HEK293 (cell line): ENCODE measurements at regions not wholly inside any gene's neighbourhood (a gene's known extent, or its start where the extent isn't known, plus 50 kb on each side); places are given as distances from the start of the nearest gene placed in this dataset.

Experiments
- CTCF ChIA-PET: fragments of 350-600 bp; formaldehyde crosslinking; extraction: SDS; loops from one replicate; lab custom pipeline; 2021; ENCODE audit warnings: antibody characterized with exemption; lab: Yijun Ruan, JAX
- POLR2A ChIA-PET: fragments of 300-600 bp; formaldehyde crosslinking; extraction: SDS; loops from one replicate; lab custom pipeline; 2020; ENCODE audit warnings: antibody characterized with exemption, inconsistent platforms; lab: Yijun Ruan, JAX
- H3K27ac ChIP-seq: fragments of 200-500 bp; sonication (Bioruptor generic); 2 replicates; pipeline ENCODE4 v1.5.1; 2014; ENCODE audit warnings: low read depth, low read length, control low read depth, inconsistent platforms; ENCODE audit errors: extremely low read depth
- H3K36me3 ChIP-seq, 2 experiments: fragments of 200-500 bp in 1 of 2; sonication (Bioruptor generic) in 1 of 2; 1 replicate in 1 of 2; 2 replicates in 1 of 2; pipeline ENCODE4 v1.5.1; 2014 to 2017; ENCODE audit warnings: inconsistent platforms in 2 of 2, low read length in 2 of 2; ENCODE audit not compliant: control insufficient read depth in 2 of 2, insufficient read depth in 1 of 2
- H3K4me1 ChIP-seq: fragments of 200-500 bp; sonication (Bioruptor generic); 2 replicates; pipeline ENCODE4 v1.5.1; 2014; ENCODE audit warnings: mild to moderate bottlenecking, low read length, inconsistent platforms; ENCODE audit not compliant: control insufficient read depth, insufficient read depth
- H3K4me3 ChIP-seq: 2 replicates; pipeline ENCODE4 v1.5.1; 2011; ENCODE audit warnings: low read depth, mild to moderate bottlenecking, control low read depth, low read length, moderate library complexity
- H3K9me3 ChIP-seq: fragments of 200-500 bp; sonication (Bioruptor generic); 2 replicates; pipeline ENCODE4 v1.5.1; 2014; ENCODE audit warnings: low read depth, low read length, inconsistent platforms; ENCODE audit not compliant: control insufficient read depth, insufficient read depth
- GLI2 ChIP-seq: fragments of 450-650 bp; formaldehyde crosslinking; IDR thresholded peaks from 2 replicates; pipeline ENCODE4; 2017; ENCODE audit warnings: missing biosample characterization, missing genetic modification characterization, low read depth, borderline replicate concordance
- GLIS2 ChIP-seq: fragments of 450-650 bp; formaldehyde crosslinking; IDR thresholded peaks from 2 replicates; pipeline ENCODE4 v1.5.1; 2016; ENCODE audit warnings: missing biosample characterization, missing genetic modification characterization
- KLF16 ChIP-seq: fragments of 450-650 bp; formaldehyde crosslinking; IDR thresholded peaks from 2 replicates; pipeline ENCODE4 v1.5.1; 2017; ENCODE audit warnings: missing biosample characterization, missing genetic modification characterization
- KLF8 ChIP-seq: fragments of 450-650 bp; formaldehyde crosslinking; IDR thresholded peaks from 2 replicates; pipeline ENCODE4 v1.5.1; 2016; ENCODE audit warnings: missing biosample characterization, missing genetic modification characterization
- SP2 ChIP-seq: fragments of 450-650 bp; formaldehyde crosslinking; IDR thresholded peaks from 2 replicates; pipeline ENCODE4 v1.5.1; 2016; ENCODE audit warnings: missing biosample characterization, missing genetic modification characterization
- ZBTB48 ChIP-seq: fragments of 450-650 bp; formaldehyde crosslinking; IDR thresholded peaks from 2 replicates; pipeline ENCODE4 v1.5.1; 2016; ENCODE audit warnings: missing biosample characterization, missing genetic modification characterization
- ZNF211 ChIP-seq: fragments of 450-650 bp; formaldehyde crosslinking; IDR thresholded peaks from 2 replicates; pipeline ENCODE4 v1.5.1; 2016; ENCODE audit warnings: low read depth, missing biosample characterization, missing genetic modification characterization
- ZNF214 ChIP-seq: fragments of 450-650 bp; formaldehyde crosslinking; IDR thresholded peaks from 2 replicates; pipeline ENCODE4 v1.5.1; 2017; ENCODE audit warnings: missing biosample characterization, mild to moderate bottlenecking, missing genetic modification characterization, borderline replicate concordance
- ZNF221 ChIP-seq: fragments of 450-650 bp; formaldehyde crosslinking; IDR thresholded peaks from 2 replicates; pipeline ENCODE4 v1.5.1; 2017; ENCODE audit warnings: missing biosample characterization, missing genetic modification characterization, borderline replicate concordance
- ZNF366 ChIP-seq: fragments of 450-650 bp; formaldehyde crosslinking; conservative IDR thresholded peaks from 2 replicates; pipeline ENCODE4 v1.5.1; 2016; ENCODE audit warnings: missing biosample characterization, missing genetic modification characterization
- ZNF530 ChIP-seq: fragments of 450-650 bp; formaldehyde crosslinking; IDR thresholded peaks from 2 replicates; pipeline ENCODE4 v1.5.1; 2016; ENCODE audit warnings: low read depth, missing biosample characterization, missing genetic modification characterization
- ZNF549 ChIP-seq: fragments of 450-650 bp; IDR thresholded peaks from 2 replicates; pipeline ENCODE4 v1.5.1; 2018; ENCODE audit warnings: missing biosample characterization, missing genetic modification characterization, mild to moderate bottlenecking, inconsistent platforms, moderate library complexity
- ZNF558 ChIP-seq: fragments of 450-650 bp; formaldehyde crosslinking; IDR thresholded peaks from 2 replicates; pipeline ENCODE4 v1.5.1; 2016; ENCODE audit warnings: missing biosample characterization, missing genetic modification characterization
- ZNF571 ChIP-seq: fragments of 450-650 bp; formaldehyde crosslinking; IDR thresholded peaks from 2 replicates; pipeline ENCODE4 v1.5.0; 2017; ENCODE audit warnings: missing biosample characterization, missing genetic modification characterization
- ZNF585B ChIP-seq: fragments of 450-650 bp; formaldehyde crosslinking; IDR thresholded peaks from 2 replicates; pipeline ENCODE4 v1.5.1; 2016; ENCODE audit warnings: missing biosample characterization, missing genetic modification characterization
- ZNF623 ChIP-seq: fragments of 450-650 bp; formaldehyde crosslinking; IDR thresholded peaks from 2 replicates; pipeline ENCODE4 v1.5.1; 2016; ENCODE audit warnings: missing biosample characterization, missing genetic modification characterization
- ZNF626 ChIP-seq: fragments of 450-650 bp; sonication (Bioruptor Pico); formaldehyde crosslinking; IDR thresholded peaks from 2 replicates; pipeline ENCODE4 v1.5.1; 2018; ENCODE audit warnings: missing biosample characterization, missing genetic modification characterization, inconsistent platforms
- ZNF629 ChIP-seq: fragments of 450-650 bp; formaldehyde crosslinking; IDR thresholded peaks from 2 replicates; pipeline ENCODE4 v1.5.1; 2017; ENCODE audit warnings: missing biosample characterization, missing genetic modification characterization
- ZNF664 ChIP-seq: fragments of 450-650 bp; formaldehyde crosslinking; IDR thresholded peaks from 2 replicates; pipeline ENCODE4 v1.5.1; 2016; ENCODE audit warnings: missing biosample characterization, missing genetic modification characterization
- ZNF677 ChIP-seq: fragments of 450-650 bp; IDR thresholded peaks from 2 replicates; pipeline ENCODE4 v1.5.0; 2018; ENCODE audit warnings: missing biosample characterization, mild to moderate bottlenecking, missing genetic modification characterization, moderate library complexity
- ZNF701 ChIP-seq: fragments of 450-650 bp; formaldehyde crosslinking; IDR thresholded peaks from 2 replicates; pipeline ENCODE4 v1.5.1; 2016; ENCODE audit warnings: missing biosample characterization, missing genetic modification characterization
- ZNF707 ChIP-seq: fragments of 450-650 bp; formaldehyde crosslinking; IDR thresholded peaks from 2 replicates; pipeline ENCODE4 v1.5.1; 2016; ENCODE audit warnings: missing biosample characterization, missing genetic modification characterization
- ZNF785 ChIP-seq: fragments of 450-650 bp; formaldehyde crosslinking; IDR thresholded peaks from 2 replicates; pipeline ENCODE4 v1.5.1; 2016; ENCODE audit warnings: missing biosample characterization, missing genetic modification characterization
- ZNF791 ChIP-seq: fragments of 450-650 bp; formaldehyde crosslinking; IDR thresholded peaks from 2 replicates; pipeline ENCODE4 v1.5.1; 2016; ENCODE audit warnings: missing biosample characterization, missing genetic modification characterization
- ZNF830 ChIP-seq: fragments of 450-650 bp; IDR thresholded peaks from 2 replicates; pipeline ENCODE4 v1.5.0; 2018; ENCODE audit warnings: missing biosample characterization, missing genetic modification characterization, low read depth, mild to moderate bottlenecking, moderate library complexity
- ZSCAN23 ChIP-seq: fragments of 450-650 bp; formaldehyde crosslinking; IDR thresholded peaks from 2 replicates; pipeline ENCODE4 v1.5.1; 2016; ENCODE audit warnings: missing biosample characterization, missing genetic modification characterization
- TF ChIP-seq, protein P1 (sequence below): fragments of 450-650 bp; formaldehyde crosslinking; IDR thresholded peaks from 2 replicates; pipeline ENCODE4 v1.5.1; 2016; ENCODE audit warnings: missing biosample characterization, missing genetic modification characterization
- TF ChIP-seq, protein P2 (sequence below): fragments of 450-650 bp; formaldehyde crosslinking; optimal IDR thresholded peaks from 2 replicates; pipeline ENCODE3; 2016; ENCODE audit warnings: missing biosample characterization, mild to moderate bottlenecking, missing genetic modification characterization
- TF ChIP-seq, protein P3 (sequence below): fragments of 450-650 bp; formaldehyde crosslinking; IDR thresholded peaks from 2 replicates; pipeline ENCODE4 v1.5.1; 2016; ENCODE audit warnings: missing biosample characterization, missing genetic modification characterization, low read depth

DNA sequence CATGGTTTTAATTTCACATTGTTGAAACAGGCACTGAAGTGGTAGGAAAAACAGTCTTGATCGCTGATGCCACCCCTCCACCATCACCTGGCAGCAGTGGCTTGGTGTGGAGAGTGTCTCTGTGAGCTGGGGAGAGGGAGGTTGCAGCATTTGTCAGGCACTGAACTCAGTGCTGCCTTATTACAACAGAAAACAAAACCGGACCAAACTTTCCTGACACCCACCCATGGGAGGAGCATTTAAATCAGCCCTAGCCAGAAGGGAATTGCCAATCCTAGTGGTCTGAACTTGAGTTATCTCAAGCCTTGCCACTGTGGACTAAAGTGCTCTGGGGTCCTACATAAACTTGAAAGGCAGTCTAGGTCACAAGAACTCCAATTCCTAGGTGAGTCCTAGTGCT lies 103.0 kb upstream of the LGALSL start:
- TF ChIP-seq GLI2 (no peak), ZNF830 (tag by site-specific recombination) (no peak), ZNF530 (tag by site-specific recombination) (no peak), ZNF549 (tag by site-specific recombination) (no peak), ZNF626 (tag by site-specific recombination) (no peak), KLF8 (tag by site-specific recombination) (no peak), ZNF623 (tag by site-specific recombination) (no peak), ZSCAN23 (tag by site-specific recombination) (no peak), ZNF571 (tag by site-specific recombination) (no peak), ZNF214 (tag by site-specific recombination) (no peak), GLIS2 (tag by site-specific recombination) (no peak), ZNF221 (tag by site-specific recombination) (no peak), ZNF707 (tag by site-specific recombination) (no peak)
- TF ChIP-seq, protein P1, sequence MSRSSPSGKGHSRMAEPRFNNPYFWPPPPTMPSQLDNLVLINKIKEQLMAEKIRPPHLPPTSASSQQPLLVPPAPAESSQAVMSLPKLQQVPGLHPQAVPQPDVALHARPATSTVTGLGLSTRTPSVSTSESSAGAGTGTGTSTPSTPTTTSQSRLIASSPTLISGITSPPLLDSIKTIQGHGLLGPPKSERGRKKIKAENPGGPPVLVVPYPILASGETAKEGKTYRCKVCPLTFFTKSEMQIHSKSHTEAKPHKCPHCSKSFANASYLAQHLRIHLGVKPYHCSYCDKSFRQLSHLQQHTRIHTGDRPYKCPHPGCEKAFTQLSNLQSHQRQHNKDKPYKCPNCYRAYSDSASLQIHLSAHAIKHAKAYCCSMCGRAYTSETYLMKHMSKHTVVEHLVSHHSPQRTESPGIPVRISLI (tag by site-specific recombination), result no peak
- TF ChIP-seq, all 188 proteins: peak for 0
- Histone ChIP-seq H3K4me3 (no peak overlapping the region), H3K4me1 (no peaks in the 10 kb centered on the region), H3K9me3 (no peaks in the 10 kb centered on the region), H3K27ac (no peak overlapping the region), H3K36me3 (no peaks in the 10 kb centered on the region)
- ChIA-PET CTCF (no interaction called here), POLR2A (no interaction called here)

DNA sequence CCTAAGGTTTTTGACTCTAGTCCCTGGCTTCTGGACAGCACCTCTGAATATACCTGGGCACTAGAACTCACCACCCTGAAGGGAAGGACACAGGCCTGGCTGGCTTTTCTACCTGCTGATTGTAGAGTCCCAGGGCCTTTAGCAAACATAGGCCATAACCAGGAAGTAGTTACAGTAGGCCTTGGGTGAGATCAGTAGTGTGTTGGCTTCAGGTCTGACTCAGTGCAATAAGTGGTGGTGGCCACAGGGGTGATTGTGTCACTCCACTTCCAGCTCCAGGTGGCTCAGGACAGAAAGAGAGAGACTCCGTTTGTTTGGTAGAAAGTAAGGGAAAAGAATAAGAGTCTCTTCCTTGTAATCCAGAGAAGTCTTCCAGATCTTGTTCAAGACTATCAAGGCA lies 101.7 kb upstream of the LGALSL start:
- Histone ChIP-seq H3K36me3 (no peaks in the 10 kb centered on the region), H3K9me3 (no peaks in the 10 kb centered on the region), H3K27ac (no peak overlapping the region), H3K4me3 (no peak overlapping the region)
- ChIA-PET POLR2A (no interaction called here), CTCF (no interaction called here)
- TF ChIP-seq SP2 (no peak), ZNF791 (no peak), ZNF664 (tag by site-specific recombination) (no peak), ZNF366 (no peak), ZNF558 (no peak), ZNF585B (tag by site-specific recombination) (no peak), ZNF701 (tag by site-specific recombination) (no peak), ZBTB48 (no peak), ZNF629 (tag by site-specific recombination) (no peak), ZNF785 (no peak), ZNF677 (tag by site-specific recombination) (no peak), ZNF211 (tag by site-specific recombination) (no peak), KLF16 (tag by site-specific recombination) (no peak)
- TF ChIP-seq, protein P2, sequence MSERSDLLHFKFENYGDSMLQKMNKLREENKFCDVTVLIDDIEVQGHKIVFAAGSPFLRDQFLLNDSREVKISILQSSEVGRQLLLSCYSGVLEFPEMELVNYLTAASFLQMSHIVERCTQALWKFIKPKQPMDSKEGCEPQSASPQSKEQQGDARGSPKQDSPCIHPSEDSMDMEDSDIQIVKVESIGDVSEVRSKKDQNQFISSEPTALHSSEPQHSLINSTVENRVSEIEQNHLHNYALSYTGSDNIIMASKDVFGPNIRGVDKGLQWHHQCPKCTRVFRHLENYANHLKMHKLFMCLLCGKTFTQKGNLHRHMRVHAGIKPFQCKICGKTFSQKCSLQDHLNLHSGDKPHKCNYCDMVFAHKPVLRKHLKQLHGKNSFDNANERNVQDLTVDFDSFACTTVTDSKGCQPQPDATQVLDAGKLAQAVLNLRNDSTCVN (tag by site-specific recombination), result no peak
- TF ChIP-seq, protein P3, sequence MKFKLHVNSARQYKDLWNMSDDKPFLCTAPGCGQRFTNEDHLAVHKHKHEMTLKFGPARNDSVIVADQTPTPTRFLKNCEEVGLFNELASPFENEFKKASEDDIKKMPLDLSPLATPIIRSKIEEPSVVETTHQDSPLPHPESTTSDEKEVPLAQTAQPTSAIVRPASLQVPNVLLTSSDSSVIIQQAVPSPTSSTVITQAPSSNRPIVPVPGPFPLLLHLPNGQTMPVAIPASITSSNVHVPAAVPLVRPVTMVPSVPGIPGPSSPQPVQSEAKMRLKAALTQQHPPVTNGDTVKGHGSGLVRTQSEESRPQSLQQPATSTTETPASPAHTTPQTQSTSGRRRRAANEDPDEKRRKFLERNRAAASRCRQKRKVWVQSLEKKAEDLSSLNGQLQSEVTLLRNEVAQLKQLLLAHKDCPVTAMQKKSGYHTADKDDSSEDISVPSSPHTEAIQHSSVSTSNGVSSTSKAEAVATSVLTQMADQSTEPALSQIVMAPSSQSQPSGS, result no peak
- TF ChIP-seq, all 188 proteins: peak for 0
- no peaks in the 10 kb centered on the region for H3K4me1 ChIP-seq
